HAP-1 (cell line): ENCODE measurements at regions not wholly inside any gene's neighbourhood (a gene's known extent, or its start where the extent isn't known, plus 50 kb on each side); places are given as distances from the start of the nearest gene placed in this dataset.

ENCODE experiments used
- DNase-seq, 2 experiments: peaks; one replicate each; pipeline ENCODE4 v3.0.0-alpha.2; 2016 to 2020; ENCODE audit warnings: low spot score in 2 of 2
- H3K27me3 ChIP-seq: fragments of 250-450 bp; sonication (Bioruptor Pico); 2 replicates; pipeline ENCODE4 v1.5.1; 2020; ENCODE audit warnings: low read depth, mild to moderate bottlenecking, moderate library complexity
- H3K36me3 ChIP-seq: fragments of 250-450 bp; sonication (Bioruptor Pico); replicated peaks from 2 replicates; pipeline ENCODE4 v1.5.1; 2020; ENCODE audit warnings: mild to moderate bottlenecking
- H3K4me1 ChIP-seq: fragments of 250-450 bp; sonication (Bioruptor Pico); 2 replicates; pipeline ENCODE4 v1.5.1; 2020; ENCODE audit warnings: mild to moderate bottlenecking
- H3K4me3 ChIP-seq: fragments of 250-450 bp; sonication (Bioruptor Pico); 2 replicates; pipeline ENCODE4 v1.5.1; 2020; ENCODE audit warnings: mild to moderate bottlenecking, moderate library complexity
- H3K9me3 ChIP-seq: fragments of 250-450 bp; sonication (Bioruptor Pico); 2 replicates; pipeline ENCODE4 v1.5.1; 2020; ENCODE audit warnings: mild to moderate bottlenecking, moderate library complexity
- in situ Hi-C: fragments of 300-500 bp; cut with MboI; formaldehyde crosslinking; loops from 3 replicates; pipeline ENCODE4 v1.14.3; 2020; ENCODE audit warnings: low sequenced_read_pairs, inconsistent platforms, mixed read lengths

DNA sequence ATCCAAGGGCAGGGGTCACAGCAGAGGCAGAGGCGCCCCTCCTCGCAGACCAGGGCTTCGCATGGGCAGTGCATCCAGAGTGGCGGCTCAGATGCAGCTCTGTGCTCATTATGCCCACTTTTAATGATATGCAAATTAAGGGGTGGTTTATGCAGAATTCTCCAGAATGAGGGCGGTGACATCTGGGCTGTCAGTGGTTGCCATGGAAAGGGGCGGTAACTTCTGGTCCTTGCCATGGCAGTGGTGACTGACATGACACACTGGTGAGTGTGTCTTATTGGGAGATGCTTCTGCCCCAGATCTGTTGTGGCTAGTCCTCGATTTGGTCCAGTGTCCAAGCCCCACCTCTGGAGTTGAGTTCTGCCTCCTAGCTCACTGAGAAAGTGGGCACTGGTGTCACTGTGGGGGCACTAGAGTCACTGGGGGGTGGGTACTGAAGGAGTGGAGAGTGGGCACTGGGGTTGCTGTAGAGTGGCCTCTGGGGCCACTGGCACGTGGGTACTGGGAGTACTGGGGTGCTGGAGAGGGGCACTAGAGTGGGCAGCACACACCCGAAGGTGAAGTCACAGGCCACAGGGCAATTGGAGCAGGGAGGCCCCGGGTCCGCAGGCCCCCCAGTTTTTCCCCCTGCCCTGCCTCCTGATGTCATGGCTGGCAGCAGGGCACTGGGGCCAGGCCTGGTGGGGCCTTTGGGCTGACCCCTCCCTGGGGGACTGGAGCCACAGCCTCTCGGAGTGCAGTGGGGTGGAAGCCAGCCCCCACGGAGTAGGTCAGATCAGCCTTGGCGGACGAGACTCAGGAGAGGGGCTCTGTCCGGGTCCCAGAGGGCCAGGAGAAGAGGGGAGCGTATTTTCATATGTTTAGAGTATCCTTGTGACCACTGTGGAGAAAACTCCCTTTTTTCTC is 98.6 kb upstream of the NKX1-1 start:
- Histone ChIP-seq H3K4me1 (no peaks in the 10 kb centered on the region), H3K9me3 (no peaks in the 10 kb centered on the region), H3K27me3 (no peaks in the 10 kb centered on the region), H3K4me3 (no peak overlapping the region), H3K36me3 (no peaks in the 10 kb centered on the region)
- no peak for DNase-seq
- in situ Hi-C loops, result no loop called here

DNA sequence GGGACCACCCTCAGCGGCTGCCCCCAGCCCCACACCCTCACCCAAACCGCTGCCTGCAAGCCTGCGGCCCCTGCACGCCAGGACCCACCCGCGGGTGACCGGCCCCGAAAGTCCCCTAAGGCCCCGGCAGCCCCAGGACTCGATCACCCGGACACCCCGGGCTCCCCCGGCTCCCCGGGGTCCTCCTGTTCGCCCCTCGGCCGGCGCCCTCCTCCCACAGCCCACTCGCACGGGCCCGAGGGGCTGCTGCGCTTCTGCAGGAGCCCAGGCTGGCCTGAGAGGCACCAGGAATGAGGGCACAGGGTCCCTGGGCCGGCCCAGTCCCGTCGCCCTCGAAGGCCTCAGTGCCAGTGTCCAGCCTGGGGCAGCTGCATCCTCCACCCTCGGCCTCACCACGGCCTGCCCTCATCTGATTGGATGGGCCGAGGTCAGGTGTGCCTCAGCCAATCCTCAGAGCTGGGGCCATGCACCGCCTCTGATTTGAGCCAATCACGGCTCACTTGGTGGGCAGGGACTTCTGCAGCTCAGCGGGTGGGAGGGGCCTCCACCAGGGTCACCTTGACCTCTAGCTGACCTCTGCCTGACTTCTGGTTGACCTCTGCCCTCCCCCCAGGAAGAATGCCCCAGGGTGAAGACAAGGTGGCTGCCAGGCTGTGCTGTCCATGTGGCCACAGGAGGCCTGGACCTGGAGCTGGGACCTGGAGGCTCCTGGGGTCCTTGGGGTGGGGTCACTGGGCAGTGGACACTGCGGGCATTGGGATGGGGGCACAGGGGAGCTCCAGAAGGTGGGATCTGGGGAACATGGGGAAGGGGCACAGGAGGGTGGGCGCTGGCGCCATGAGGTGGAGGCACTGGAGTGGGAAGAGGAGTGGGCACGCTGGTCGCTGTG is 97.6 kb upstream of the NKX1-1 start:
- Histone ChIP-seq H3K36me3 (no peaks in the 10 kb centered on the region), H3K4me3 (no peak overlapping the region), H3K4me1 (no peaks in the 10 kb centered on the region), H3K9me3 (no peaks in the 10 kb centered on the region), H3K27me3 (no peaks in the 10 kb centered on the region)
- peak in 1 of 2 experiments; percentile 10 for DNase-seq
- in situ Hi-C loops, result no loop called here

DNA sequence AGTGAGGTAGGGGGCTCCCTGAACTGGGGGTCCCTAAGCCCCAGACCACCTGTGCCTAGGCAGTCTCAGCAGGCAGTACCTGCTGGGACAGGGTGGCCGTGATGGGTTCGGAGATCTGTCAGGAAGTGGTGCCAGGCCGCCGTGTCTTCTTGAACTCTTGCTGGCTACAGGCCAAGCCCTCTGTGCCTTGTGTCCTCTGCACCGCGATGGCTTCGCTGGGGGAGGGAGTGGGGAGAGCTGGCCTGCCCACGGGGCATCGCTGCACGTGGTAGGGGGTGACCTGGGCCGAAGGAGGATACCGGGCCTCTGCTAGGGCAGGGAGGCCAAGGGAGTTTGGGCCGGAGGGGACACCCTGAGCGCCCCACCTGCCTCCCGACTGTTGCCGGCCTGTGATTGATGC is 96.7 kb upstream of the NKX1-1 start:
- no peaks in the 10 kb centered on the region for H3K9me3 ChIP-seq
- no peaks in the 10 kb centered on the region for H3K36me3 ChIP-seq
- H3K4me1 ChIP-seq, result no peaks in the 10 kb centered on the region
- in situ Hi-C loops, result no loop called here
- DNase-seq, result peak in 1 of 2 experiments; percentile 5
- H3K4me3 ChIP-seq, result no peak overlapping the region
- no peaks in the 10 kb centered on the region for H3K27me3 ChIP-seq

DNA sequence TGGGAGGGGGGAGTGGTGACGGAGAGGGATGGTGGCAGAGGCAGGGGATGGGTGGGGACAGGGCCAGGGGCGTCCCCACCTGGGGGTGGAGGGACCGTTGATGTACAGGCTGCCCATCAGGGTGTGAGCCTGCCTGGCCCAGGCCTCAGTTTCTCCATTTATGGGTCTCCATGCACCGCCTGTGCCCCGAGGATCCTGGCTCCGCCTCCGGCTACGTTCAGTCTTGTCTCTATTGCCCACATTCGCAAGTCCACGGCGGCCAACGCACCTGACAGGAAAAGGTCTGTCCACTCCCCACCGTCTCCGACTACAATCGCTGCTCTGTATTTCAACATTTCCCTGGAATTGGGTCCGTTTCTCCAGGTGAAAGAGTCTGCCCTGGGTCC is 96.3 kb upstream of the NKX1-1 start:
- in situ Hi-C loops, result no loop called here
- no peaks in the 10 kb centered on the region for H3K4me1 ChIP-seq
- peak in 1 of 2 experiments; percentile 5 for DNase-seq
- no peaks in the 10 kb centered on the region for H3K9me3 ChIP-seq
- no peaks in the 10 kb centered on the region for H3K27me3 ChIP-seq
- H3K4me3 ChIP-seq, result no peak overlapping the region
- H3K36me3 ChIP-seq, result no peaks in the 10 kb centered on the region

DNA sequence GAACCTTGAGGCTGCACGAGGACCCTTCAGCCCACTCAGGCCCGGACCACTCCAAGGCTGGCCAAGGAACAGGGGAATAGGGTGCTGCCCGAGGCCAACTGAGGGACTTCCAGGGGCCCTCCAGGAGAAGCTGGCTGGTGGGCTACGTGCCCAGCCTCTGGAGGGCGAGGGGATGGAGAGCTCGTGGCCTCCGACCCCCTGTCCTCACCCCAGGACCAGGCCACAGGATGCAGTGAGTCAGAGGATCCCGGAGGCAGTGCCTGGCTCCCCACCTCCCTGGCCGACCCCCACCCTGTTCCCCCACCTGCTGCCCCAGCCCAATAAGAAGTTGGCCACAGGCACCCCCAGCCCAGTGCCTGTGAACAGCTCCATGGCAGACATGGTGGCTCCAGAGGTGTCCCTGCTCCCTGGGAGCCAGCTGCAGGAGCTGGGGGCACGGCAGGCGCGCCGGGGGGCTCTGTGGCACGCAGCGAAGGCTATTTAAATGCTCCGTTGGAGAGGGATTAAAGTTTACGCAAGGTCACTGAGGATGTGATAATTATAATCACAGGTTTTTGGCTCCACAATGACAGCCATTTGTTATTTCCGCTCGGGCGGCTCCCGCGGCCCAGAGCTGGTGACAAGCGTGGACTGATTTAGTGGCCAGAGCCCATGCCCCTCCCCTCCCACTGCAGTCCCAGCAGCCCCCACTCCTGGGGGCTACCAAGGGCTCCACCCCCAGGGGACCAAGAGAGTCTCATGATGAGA is 95.7 kb upstream of the NKX1-1 start:
- no peaks in the 10 kb centered on the region for H3K9me3 ChIP-seq
- no peak for DNase-seq
- no peak overlapping the region for H3K4me3 ChIP-seq
- in situ Hi-C loops, result no loop called here
- no peaks in the 10 kb centered on the region for H3K36me3 ChIP-seq
- no peaks in the 10 kb centered on the region for H3K4me1 ChIP-seq
- no peaks in the 10 kb centered on the region for H3K27me3 ChIP-seq

DNA sequence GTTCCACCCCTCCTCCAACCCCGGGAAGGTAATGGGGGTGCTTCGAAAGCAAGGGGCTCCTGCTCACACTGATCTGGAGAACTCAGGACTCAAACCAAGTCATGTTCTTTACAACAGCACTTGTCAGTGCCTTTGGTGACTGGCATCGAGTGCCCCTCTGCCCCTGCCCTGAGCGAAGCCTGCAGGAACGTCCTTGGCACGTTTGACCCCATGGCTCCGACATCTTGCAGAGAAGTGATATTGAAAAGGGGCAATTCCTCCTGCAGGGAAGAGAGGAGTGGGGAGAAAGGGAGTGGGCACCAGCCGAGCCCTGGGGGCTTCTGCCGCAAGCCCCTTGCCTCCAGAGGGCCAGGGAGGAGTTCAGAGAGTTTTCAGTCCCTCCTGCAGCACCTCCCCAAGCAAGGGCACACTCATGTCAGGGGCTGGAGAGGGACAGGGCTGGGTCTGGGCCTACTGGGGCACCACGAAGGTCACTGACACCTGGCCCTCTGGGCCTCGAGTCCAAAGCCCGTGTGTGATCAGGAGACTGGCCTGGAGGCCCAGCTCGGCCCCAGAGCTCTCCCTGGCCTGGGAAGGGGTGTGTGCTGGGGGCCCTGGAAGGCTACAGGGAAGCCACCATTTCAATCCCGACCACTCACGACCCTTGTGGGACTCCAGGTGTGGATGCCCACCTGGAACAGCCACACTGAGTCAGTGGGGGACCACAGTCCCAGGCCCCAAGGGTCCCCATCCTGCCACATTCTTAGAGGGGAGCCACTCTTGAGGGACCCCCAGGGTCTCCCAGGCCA is 94.9 kb upstream of the NKX1-1 start:
- no peak overlapping the region for H3K4me3 ChIP-seq
- no peaks in the 10 kb centered on the region for H3K27me3 ChIP-seq
- no peaks in the 10 kb centered on the region for H3K4me1 ChIP-seq
- no peaks in the 10 kb centered on the region for H3K36me3 ChIP-seq
- H3K9me3 ChIP-seq, result no peaks in the 10 kb centered on the region
- DNase-seq, result no peak
- in situ Hi-C loops, result no loop called here

DNA sequence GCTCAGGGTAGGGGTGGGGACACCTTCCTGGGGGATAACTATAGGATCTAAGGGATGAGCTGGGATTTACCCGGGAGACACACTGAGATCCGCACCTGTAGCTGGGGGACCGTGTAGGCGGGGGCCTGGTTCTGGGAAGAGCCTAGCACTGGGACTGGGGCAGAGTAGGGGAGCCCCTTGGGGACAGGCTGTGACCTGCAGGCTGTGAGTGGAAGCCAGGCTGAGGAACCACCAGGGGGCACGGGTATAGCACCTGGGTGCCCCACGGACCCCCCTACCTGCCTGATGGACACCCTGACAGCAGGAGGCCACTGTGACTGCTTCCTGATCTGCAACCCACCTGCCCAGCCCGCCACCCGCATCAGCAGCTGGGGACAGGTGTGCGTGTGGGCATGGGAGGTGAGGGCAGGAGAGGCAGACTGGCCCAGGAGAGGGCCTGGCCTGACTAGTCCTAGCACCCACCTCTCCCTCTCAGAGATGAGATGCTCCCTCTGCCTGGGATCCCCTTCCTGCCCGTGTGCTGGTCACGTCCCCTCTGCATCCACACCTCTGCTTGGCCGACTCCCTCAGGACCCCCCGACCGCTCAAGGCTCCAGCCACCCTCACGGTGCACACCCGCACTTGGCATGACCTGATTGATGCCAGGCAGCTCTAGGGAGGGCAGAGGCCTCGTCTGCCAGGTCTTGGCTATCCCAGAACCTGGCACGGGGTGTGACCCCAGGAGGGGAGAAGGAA is 94.2 kb upstream of the NKX1-1 start:
- H3K4me1 ChIP-seq, result no peaks in the 10 kb centered on the region
- no peak for DNase-seq
- H3K27me3 ChIP-seq, result no peaks in the 10 kb centered on the region
- H3K9me3 ChIP-seq, result no peaks in the 10 kb centered on the region
- no peaks in the 10 kb centered on the region for H3K36me3 ChIP-seq
- H3K4me3 ChIP-seq, result no peak overlapping the region
- in situ Hi-C loops, result no loop called here

DNA sequence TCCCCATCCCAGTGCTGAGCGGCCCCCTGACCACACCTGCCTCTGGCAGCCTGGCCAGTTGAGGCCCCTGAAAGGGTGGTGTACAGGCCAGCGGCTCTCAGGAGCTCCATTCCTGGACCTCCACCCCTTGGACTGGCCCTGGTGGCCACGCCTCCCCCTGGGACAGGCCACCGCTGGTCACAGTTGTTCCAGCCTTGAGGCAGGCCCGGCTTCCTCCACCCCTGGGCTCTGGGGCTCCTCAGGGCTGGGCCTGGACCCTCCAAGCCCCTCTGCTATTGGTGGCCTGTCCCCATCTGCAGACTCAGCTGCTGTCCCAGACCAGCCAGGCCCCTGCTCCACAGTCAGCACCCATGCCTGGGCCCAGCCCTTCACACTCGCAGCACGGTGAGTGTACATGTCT is 93.2 kb upstream of the NKX1-1 start:
- no peaks in the 10 kb centered on the region for H3K4me1 ChIP-seq
- no peaks in the 10 kb centered on the region for H3K9me3 ChIP-seq
- H3K27me3 ChIP-seq, result no peaks in the 10 kb centered on the region
- in situ Hi-C loops, result no loop called here
- DNase-seq, result no peak
- H3K4me3 ChIP-seq, result no peak overlapping the region
- no peaks in the 10 kb centered on the region for H3K36me3 ChIP-seq

DNA sequence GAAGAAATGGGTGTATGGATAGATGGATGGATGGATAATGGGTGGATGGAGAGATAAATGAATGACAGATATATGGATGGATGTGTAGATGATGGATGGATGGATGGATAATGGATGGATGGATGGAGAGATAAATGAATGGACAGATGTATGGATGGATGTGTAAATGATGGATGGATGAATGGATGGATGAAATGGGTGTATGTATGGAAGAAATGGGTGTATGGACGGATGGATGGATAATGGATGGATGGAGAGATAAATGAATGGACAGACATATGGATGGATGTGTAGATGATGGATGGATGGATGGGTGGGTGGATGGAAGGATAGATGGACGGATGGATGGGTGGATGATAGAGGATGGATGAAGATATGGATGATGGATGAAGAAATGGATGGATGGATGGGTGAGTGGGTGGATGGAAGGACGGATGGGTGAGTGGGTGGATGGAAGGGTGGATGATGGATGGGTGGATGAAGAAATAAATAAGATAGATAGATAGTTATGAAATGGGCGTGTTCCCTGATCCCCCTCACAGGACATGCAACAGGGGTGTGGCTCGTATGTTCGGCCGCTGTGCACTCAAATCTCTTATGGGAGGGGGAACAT is 91.1 kb upstream of the NKX1-1 start:
- DNase-seq, result no peak
- Histone ChIP-seq H3K27me3 (peaks cover 15% of the 10 kb centered on the region), H3K4me1 (no peaks in the 10 kb centered on the region), H3K4me3 (no peak overlapping the region), H3K36me3 (no peaks in the 10 kb centered on the region), H3K9me3 (no peaks in the 10 kb centered on the region)
- in situ Hi-C loops, result no loop called here

DNA sequence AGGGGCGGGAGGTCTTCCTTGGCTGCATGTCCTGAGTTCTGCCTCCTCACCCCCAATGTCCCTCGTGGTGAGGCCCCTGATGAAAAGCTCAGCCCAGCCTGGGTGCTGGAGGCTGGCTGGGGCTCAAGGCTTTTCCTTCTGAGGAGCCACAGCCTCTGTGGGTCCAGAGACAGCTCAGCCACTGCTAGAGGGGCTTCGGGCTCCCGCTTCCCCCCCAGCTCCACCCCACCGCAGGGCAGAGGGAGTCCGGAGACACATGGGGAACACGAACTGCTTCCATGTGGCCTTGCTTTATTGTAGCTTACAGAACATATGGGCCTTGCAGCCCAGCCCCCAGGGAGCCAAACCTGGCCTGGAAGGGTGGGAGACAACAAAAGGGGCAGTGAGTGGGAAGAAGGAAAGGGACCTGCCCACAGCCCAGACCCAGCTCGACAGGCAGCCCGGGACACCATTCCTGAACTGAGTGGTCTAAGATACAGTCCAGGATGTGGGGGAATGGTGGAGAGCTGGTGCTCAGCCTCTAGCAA is 89.9 kb upstream of the NKX1-1 start:
- Histone ChIP-seq H3K4me1 (no peaks in the 10 kb centered on the region), H3K9me3 (no peaks in the 10 kb centered on the region), H3K27me3 (peaks cover 24% of the 10 kb centered on the region), H3K36me3 (no peaks in the 10 kb centered on the region), H3K4me3 (no peak overlapping the region)
- no peak for DNase-seq
- in situ Hi-C loops, result no loop called here

DNA sequence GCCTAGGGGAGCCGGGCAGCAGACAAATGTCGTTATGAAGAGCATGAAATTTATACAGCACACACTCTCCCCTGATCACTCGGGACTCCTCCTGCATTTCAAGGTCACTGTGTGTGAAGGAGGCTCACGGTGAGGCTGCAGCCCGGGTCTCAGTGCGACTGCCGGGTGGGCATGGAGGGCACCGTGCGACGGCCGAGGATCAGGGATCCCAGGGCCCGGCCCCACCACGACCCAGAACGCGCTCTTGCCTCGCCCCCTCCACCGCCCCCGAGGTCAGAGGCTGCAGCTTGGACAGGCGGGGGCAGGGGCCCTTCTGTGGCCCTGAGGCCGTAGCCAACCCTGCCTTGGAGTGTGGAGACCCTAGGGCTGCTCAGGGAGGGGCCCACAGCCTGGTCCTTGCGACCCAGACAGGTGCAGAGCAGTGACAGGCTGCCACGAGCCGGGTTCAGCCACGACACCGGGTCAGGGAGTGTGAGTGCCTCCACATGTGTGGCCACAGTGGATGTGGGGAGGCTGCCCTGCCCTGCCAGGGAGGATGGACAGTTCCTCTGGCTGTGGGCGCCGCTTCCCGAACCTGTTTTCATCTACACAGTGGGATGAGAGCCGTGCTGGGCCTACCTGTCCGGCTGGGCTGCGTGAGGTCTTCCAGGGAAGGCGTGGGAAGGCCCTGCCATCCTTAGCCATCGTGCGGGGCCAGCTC is 89.3 kb upstream of the NKX1-1 start:
- Histone ChIP-seq H3K4me1 (no peaks in the 10 kb centered on the region), H3K9me3 (no peaks in the 10 kb centered on the region), H3K36me3 (no peaks in the 10 kb centered on the region), H3K4me3 (no peak overlapping the region), H3K27me3 (peaks cover 30% of the 10 kb centered on the region)
- in situ Hi-C loops, result no loop called here
- DNase-seq, result no peak
